C4-2B (cell line): ENCODE measurements at regions not wholly inside any gene's neighbourhood (a gene's known extent, or its start where the extent isn't known, plus 50 kb on each side); places are given as distances from the start of the nearest gene placed in this dataset.

ENCODE experiments used
- CTCF ChIP-seq: fragments of 450-650 bp; conservative IDR thresholded peaks from 2 replicates; pipeline ENCODE4 v1.5.1; 2017; ENCODE audit warnings: mild to moderate bottlenecking
- ZFX ChIP-seq: fragments of 450-650 bp; IDR thresholded peaks from 2 replicates; pipeline ENCODE4 v1.6.1; 2017

GRCh38 chr18:27546991-27547390, 361.9 kb upstream of the CHST9 start:
- TF ChIP-seq CTCF (no peak), ZFX (no peak)
